K562 (cell line): ENCODE measurements at regions not wholly inside any gene's neighbourhood (a gene's known extent, or its start where the extent isn't known, plus 50 kb on each side); places are given as distances from the start of the nearest gene placed in this dataset.

ENCODE experiments used
- ARID1B ChIP-seq: fragments of 450-650 bp; IDR thresholded peaks from 2 replicates; pipeline ENCODE4 v1.6.1; 2016; ENCODE audit warnings: antibody characterized with exemption, mild to moderate bottlenecking, inconsistent platforms
- ATF2 ChIP-seq: sonication (generic); formaldehyde crosslinking; IDR thresholded peaks from 2 replicates; pipeline ENCODE4 v1.8.1; 2022; ENCODE audit warnings: missing genetic modification reagents
- BHLHE40 ChIP-seq: IDR thresholded peaks from 2 replicates; pipeline ENCODE4 v1.6.1; 2011; ENCODE audit warnings: low read length, improper control_type of control experiment
- ETV6 ChIP-seq, 3 experiments: fragments of 150-350 bp in 1 of 3; sonication (generic) in 1 of 3; formaldehyde crosslinking in 1 of 3; IDR thresholded peaks; 2 replicates each; pipeline versions ENCODE4 v1.6.1 to v1.8.0; 2014 to 2022; ENCODE audit warnings: borderline replicate concordance in 2 of 3, low read depth in 2 of 3, antibody characterized with exemption in 1 of 3, low read length in 1 of 3, mild to moderate bottlenecking in 1 of 3, missing genetic modification reagents in 1 of 3
- MAX ChIP-seq: sonication (generic); formaldehyde crosslinking; IDR thresholded peaks from 2 replicates; pipeline ENCODE4 v1.9.0; 2022; ENCODE audit warnings: mild to moderate bottlenecking, missing genetic modification reagents
- POLR2AphosphoS5 ChIP-seq: IDR thresholded peaks from 2 replicates; pipeline ENCODE4 v1.6.1; 2011; ENCODE audit warnings: mild to moderate bottlenecking, low read depth, low read length, moderate library complexity; ENCODE audit not compliant: control insufficient read depth, insufficient read depth
- SRF ChIP-seq, 2 experiments: fragments of 250-450, 450-650 bp in 1 of 2; sonication (Bioruptor Pico) in 1 of 2; sonication (generic) in 1 of 2; formaldehyde crosslinking; IDR thresholded peaks; 2 replicates each; pipeline versions ENCODE4 v1.5.0 to v1.5.1; 2020 to 2022; ENCODE audit warnings: mild to moderate bottlenecking in 1 of 2, missing genetic modification reagents in 1 of 2
- TAF1 ChIP-seq: IDR thresholded peaks from 2 replicates; pipeline ENCODE4 v1.6.1; 2011; ENCODE audit warnings: mild to moderate bottlenecking, low read length, moderate library complexity; ENCODE audit not compliant: insufficient read depth, control insufficient read depth, severe bottlenecking; ENCODE audit errors: extremely low read depth
- ZNF280A ChIP-seq: fragments of 450-650 bp; IDR thresholded peaks from 2 replicates; pipeline ENCODE4 v1.6.1; 2018; ENCODE audit warnings: mild to moderate bottlenecking, low read depth; ENCODE audit not compliant: partially characterized antibody
- ZNF583 ChIP-seq: fragments of 250-450 bp; sonication (Bioruptor Pico); IDR thresholded peaks from 2 replicates; pipeline ENCODE4 v1.4.0; 2020
- TF ChIP-seq, protein P1 (sequence below), 3 experiments: IDR thresholded peaks in 2 of 3; conservative IDR thresholded peaks in 1 of 3; 2 replicates each; pipeline ENCODE4 v1.5.1; 2011 to 2012; ENCODE audit warnings: low read length in 3 of 3, mild to moderate bottlenecking in 3 of 3, control low read depth in 2 of 3, improper control_type of control experiment in 1 of 3, inconsistent platforms in 1 of 3, low read depth in 1 of 3, mixed read lengths in 1 of 3, moderate library complexity in 1 of 3; ENCODE audit not compliant: insufficient read depth in 2 of 3
- TF ChIP-seq, protein P2 (sequence below): fragments of 250-450 bp; sonication (Bioruptor Pico); IDR thresholded peaks from 2 replicates; pipeline ENCODE4 v1.8.0; 2021; ENCODE audit warnings: mild to moderate bottlenecking, moderate library complexity
- TF ChIP-seq, protein P3 (sequence below), 2 experiments: IDR thresholded peaks; 2 replicates each; pipeline ENCODE4 v1.6.1; 2012; ENCODE audit warnings: improper control_type of control experiment in 2 of 2, low read depth in 2 of 2, low read length in 2 of 2, borderline replicate concordance in 1 of 2

DNA sequence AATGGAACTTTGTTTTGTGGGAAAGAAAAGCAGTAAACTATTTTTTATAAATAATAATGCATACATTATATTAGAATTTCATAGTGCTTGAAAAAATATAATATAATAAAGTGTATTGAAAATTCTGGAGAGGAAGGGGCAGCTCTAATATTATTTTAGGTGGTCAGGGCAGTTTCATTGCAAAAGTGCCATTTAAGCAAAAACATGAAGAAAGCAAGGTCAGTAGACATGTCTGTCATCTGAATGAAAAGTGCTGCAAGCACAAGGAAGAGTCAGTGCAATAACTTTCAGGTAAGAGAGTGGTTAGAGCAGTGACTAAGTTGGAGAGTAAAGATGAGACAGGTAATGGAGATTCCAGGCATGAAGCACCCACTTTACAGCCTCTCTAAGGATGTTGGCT, 435.6 kb upstream of the REG3G start:
- TF ChIP-seq, protein P1, sequence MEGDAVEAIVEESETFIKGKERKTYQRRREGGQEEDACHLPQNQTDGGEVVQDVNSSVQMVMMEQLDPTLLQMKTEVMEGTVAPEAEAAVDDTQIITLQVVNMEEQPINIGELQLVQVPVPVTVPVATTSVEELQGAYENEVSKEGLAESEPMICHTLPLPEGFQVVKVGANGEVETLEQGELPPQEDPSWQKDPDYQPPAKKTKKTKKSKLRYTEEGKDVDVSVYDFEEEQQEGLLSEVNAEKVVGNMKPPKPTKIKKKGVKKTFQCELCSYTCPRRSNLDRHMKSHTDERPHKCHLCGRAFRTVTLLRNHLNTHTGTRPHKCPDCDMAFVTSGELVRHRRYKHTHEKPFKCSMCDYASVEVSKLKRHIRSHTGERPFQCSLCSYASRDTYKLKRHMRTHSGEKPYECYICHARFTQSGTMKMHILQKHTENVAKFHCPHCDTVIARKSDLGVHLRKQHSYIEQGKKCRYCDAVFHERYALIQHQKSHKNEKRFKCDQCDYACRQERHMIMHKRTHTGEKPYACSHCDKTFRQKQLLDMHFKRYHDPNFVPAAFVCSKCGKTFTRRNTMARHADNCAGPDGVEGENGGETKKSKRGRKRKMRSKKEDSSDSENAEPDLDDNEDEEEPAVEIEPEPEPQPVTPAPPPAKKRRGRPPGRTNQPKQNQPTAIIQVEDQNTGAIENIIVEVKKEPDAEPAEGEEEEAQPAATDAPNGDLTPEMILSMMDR (IDR thresholded peaks at IDR 0.05 in 2 of 3, conservative IDR thresholded peaks at IDR 0.05 in 1 of 3; ENCODE audit: insufficient read depth in 2 of 3, low read depth in 1 of 3, low read length in 3 of 3) = no peak
- TF ChIP-seq ZNF280A (no peak), ATF2 (CRISPR knock-in tag) (no peak), ETV6 (IDR thresholded peaks at IDR 0.05; ENCODE audit: borderline replicate concordance in 1 of 2, low read depth in 2 of 2, low read length in 1 of 2) (no peak), ETV6 (CRISPR knock-in tag; IDR thresholded peaks at IDR 0.05; ENCODE audit: borderline replicate concordance) (no peak), POLR2AphosphoS5 (no peak), ZNF583 (CRISPR knock-in tag) (no peak), TAF1 (no peak), ARID1B (no peak), BHLHE40 (no peak), SRF (CRISPR knock-in tag; IDR thresholded peaks at IDR 0.05) (no peak), MAX (CRISPR knock-in tag) (no peak)
- TF ChIP-seq, protein P2, sequence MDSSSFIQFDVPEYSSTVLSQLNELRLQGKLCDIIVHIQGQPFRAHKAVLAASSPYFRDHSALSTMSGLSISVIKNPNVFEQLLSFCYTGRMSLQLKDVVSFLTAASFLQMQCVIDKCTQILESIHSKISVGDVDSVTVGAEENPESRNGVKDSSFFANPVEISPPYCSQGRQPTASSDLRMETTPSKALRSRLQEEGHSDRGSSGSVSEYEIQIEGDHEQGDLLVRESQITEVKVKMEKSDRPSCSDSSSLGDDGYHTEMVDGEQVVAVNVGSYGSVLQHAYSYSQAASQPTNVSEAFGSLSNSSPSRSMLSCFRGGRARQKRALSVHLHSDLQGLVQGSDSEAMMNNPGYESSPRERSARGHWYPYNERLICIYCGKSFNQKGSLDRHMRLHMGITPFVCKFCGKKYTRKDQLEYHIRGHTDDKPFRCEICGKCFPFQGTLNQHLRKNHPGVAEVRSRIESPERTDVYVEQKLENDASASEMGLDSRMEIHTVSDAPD = no peak
- TF ChIP-seq, protein P3, sequence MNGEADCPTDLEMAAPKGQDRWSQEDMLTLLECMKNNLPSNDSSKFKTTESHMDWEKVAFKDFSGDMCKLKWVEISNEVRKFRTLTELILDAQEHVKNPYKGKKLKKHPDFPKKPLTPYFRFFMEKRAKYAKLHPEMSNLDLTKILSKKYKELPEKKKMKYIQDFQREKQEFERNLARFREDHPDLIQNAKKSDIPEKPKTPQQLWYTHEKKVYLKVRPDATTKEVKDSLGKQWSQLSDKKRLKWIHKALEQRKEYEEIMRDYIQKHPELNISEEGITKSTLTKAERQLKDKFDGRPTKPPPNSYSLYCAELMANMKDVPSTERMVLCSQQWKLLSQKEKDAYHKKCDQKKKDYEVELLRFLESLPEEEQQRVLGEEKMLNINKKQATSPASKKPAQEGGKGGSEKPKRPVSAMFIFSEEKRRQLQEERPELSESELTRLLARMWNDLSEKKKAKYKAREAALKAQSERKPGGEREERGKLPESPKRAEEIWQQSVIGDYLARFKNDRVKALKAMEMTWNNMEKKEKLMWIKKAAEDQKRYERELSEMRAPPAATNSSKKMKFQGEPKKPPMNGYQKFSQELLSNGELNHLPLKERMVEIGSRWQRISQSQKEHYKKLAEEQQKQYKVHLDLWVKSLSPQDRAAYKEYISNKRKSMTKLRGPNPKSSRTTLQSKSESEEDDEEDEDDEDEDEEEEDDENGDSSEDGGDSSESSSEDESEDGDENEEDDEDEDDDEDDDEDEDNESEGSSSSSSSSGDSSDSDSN (IDR thresholded peaks at IDR 0.05; ENCODE audit: borderline replicate concordance in 1 of 2, low read depth in 2 of 2, low read length in 2 of 2) = no peak
